Activated CD8-positive, alpha-beta T cell treated with anti-CD3 and anti-CD28 coated beads for 36 hours (primary cell): ENCODE measurements at regions not wholly inside any gene's neighbourhood (a gene's known extent, or its start where the extent isn't known, plus 50 kb on each side); places are given as distances from the start of the nearest gene placed in this dataset.

Source experiments
- ATAC-seq: fragments of 200-7000 bp; cut with Tn5 transposase; one replicate; pipeline ENCODE4 v1.10.0; 2021; ENCODE audit warnings: mild to moderate bottlenecking, moderate library complexity
- CTCF ChIA-PET: fragments of 350-600 bp; sonication (Branson Sonifier 250); formaldehyde crosslinking; loops from one replicate; lab custom pipeline; 2021; ENCODE audit warnings: antibody characterized with exemption; lab: Charles Lee
- POLR2A ChIA-PET: fragments of 350-600 bp; sonication (Branson Sonifier 250); formaldehyde crosslinking; loops from one replicate; lab custom pipeline; 2021; ENCODE audit warnings: antibody characterized with exemption; lab: Charles Lee
- DNase-seq: peaks from one replicate; pipeline ENCODE4 v3.0.0-alpha.2; 2020
- H3K27ac Mint-ChIP-seq: one replicate; pipeline ENCODE4 v1.8.0; 2021; ENCODE audit warnings: mild to moderate bottlenecking, mixed read lengths
- H3K27me3 Mint-ChIP-seq: one replicate; pipeline ENCODE4 v1.8.0; 2021; ENCODE audit warnings: mixed read lengths
- H3K36me3 Mint-ChIP-seq: one replicate; pipeline ENCODE4 v1.8.0; 2021; ENCODE audit warnings: low read depth, mixed read lengths
- H3K4me1 Mint-ChIP-seq: one replicate; pipeline ENCODE4 v1.8.0; 2021; ENCODE audit warnings: low read depth, mixed read lengths
- H3K4me3 Mint-ChIP-seq: one replicate; pipeline ENCODE4 v1.8.0; 2021; ENCODE audit warnings: mild to moderate bottlenecking, moderate library complexity, mixed read lengths
- H3K9me3 Mint-ChIP-seq: one replicate; pipeline ENCODE4 v1.8.0; 2021; ENCODE audit warnings: mixed read lengths
- intact Hi-C: fragments of 100-400 bp; cut with micrococcal nuclease; formaldehyde crosslinking; loops from one replicate; pipeline ENCODE4 v1.10.0; 2022
- TF ChIP-seq, protein P1 (sequence below): fragments of 200-600 bp; IDR thresholded peaks from one replicate; pipeline ENCODE4 v1.8.0; 2022; ENCODE audit warnings: antibody characterized with exemption, mild to moderate bottlenecking

DNA sequence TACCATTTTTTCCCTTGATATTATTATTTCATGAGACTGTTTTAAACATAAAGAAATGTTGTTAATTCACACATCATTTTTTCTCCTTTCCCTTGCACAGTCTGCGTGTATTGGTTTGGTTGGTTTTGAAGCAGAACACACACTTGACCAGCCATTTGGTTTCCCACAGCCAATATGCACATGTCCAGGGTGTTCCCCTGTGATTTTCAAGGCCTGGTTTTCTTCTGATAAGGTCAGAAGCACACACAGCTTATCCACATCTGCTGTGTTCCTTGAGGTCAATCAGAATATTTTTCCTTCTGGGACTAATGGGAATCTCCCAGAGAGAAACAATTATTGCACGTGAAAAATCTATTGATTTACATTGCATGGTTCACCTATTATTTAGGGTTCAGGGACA lies 103.2 kb upstream of the EFEMP1 start:
- no peaks in the 10 kb centered on the region for H3K27me3 Mint-ChIP-seq
- H3K36me3 Mint-ChIP-seq, result no peaks in the 10 kb centered on the region
- H3K9me3 Mint-ChIP-seq, result no peaks in the 10 kb centered on the region
- ChIA-PET POLR2A (no interaction called here), CTCF (no interaction called here)
- ATAC-seq (no peak), DNase-seq (no peak)
- intact Hi-C loops, result no loop called here
- H3K4me1 Mint-ChIP-seq, result no peaks in the 10 kb centered on the region
- H3K4me3 Mint-ChIP-seq, result no peak overlapping the region
- TF ChIP-seq, protein P1, sequence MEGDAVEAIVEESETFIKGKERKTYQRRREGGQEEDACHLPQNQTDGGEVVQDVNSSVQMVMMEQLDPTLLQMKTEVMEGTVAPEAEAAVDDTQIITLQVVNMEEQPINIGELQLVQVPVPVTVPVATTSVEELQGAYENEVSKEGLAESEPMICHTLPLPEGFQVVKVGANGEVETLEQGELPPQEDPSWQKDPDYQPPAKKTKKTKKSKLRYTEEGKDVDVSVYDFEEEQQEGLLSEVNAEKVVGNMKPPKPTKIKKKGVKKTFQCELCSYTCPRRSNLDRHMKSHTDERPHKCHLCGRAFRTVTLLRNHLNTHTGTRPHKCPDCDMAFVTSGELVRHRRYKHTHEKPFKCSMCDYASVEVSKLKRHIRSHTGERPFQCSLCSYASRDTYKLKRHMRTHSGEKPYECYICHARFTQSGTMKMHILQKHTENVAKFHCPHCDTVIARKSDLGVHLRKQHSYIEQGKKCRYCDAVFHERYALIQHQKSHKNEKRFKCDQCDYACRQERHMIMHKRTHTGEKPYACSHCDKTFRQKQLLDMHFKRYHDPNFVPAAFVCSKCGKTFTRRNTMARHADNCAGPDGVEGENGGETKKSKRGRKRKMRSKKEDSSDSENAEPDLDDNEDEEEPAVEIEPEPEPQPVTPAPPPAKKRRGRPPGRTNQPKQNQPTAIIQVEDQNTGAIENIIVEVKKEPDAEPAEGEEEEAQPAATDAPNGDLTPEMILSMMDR, result no peak
- H3K27ac Mint-ChIP-seq, result no peak overlapping the region

DNA sequence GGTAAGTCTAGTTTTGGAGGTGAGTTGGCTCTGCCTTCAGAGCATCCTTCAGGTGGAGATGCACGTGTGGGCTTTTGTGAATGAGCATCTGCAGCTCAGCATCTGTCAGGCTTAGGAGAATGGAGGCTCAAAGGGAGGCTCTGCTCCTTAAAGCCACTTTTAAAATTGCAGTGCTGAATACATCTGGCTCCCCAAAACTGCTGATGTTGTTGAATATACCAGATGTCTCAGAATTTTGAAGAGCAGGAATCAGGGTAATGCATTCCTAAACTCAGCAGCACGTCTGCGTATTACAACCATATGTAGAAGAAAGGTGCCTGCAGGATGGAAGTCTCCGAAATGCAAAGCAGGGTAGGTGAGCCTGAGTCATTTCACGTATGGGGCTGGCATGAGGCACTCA lies 106.5 kb upstream of the EFEMP1 start:
- no peaks in the 10 kb centered on the region for H3K27me3 Mint-ChIP-seq
- H3K36me3 Mint-ChIP-seq, result no peaks in the 10 kb centered on the region
- no peak for DNase-seq
- intact Hi-C loops, result no loop called here
- ChIA-PET CTCF (no interaction called here), POLR2A (no interaction called here)
- H3K9me3 Mint-ChIP-seq, result no peaks in the 10 kb centered on the region
- TF ChIP-seq, protein P1, result no peak
- H3K27ac Mint-ChIP-seq, result no peak overlapping the region
- no peak for ATAC-seq
- H3K4me3 Mint-ChIP-seq, result no peak overlapping the region
- no peaks in the 10 kb centered on the region for H3K4me1 Mint-ChIP-seq

DNA sequence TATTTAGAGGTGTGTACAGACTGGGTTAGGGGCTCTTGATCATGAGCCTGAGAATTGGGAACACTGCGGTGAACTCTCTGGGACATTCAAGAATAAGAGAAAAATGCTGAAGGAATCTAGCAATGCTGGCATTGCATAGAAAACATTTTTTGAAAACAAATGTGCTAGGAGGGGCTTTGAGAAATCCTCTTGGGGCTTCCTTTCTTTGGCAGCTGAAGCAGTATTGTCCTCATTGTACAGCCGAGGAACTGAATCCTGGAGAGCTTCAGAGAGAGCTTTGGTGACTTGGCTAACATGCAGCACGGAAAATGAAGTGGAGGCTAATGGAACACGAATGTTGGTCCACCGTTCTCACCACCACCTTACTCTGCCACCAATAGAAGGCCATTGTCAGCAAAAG lies 107.3 kb upstream of the EFEMP1 start:
- ChIA-PET POLR2A (no interaction called here), CTCF (no interaction called here)
- H3K36me3 Mint-ChIP-seq, result no peaks in the 10 kb centered on the region

DNA sequence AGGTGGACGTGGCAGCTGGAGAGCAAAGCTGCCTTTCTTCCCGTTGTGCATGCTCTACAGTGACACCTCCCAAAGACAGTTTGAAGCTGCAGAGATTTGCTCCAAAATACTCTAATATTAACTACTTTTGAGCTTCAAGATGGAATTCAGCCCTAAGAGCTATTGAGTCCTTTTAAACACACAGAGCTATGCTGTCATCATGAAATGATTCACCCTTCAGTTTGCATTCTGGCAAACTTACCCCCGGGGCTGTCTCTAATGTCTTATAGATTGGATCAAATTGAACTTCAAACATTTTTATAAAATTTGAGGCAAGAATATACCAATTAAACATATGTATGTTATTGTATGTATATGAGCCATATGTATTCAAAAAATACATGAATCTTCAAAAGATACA lies 110.7 kb upstream of the EFEMP1 start:
- intact Hi-C loops, result no loop called here
- no peak overlapping the region for H3K27ac Mint-ChIP-seq
- no peak overlapping the region for H3K4me3 Mint-ChIP-seq
- CTCF ChIA-PET, result no interaction called here
- H3K36me3 Mint-ChIP-seq, result no peaks in the 10 kb centered on the region
- H3K4me1 Mint-ChIP-seq, result no peaks in the 10 kb centered on the region
- POLR2A ChIA-PET, result no interaction called here
- no peak for ATAC-seq
- H3K27me3 Mint-ChIP-seq, result no peaks in the 10 kb centered on the region
- no peak for DNase-seq
- H3K9me3 Mint-ChIP-seq, result no peaks in the 10 kb centered on the region
- TF ChIP-seq, protein P1, result no peak

More for the DNA sequence above, 107.3 kb upstream of the EFEMP1 start:
- Mint-ChIP-seq H3K27ac (no peak overlapping the region), H3K27me3 (no peaks in the 10 kb centered on the region), H3K4me3 (no peak overlapping the region), H3K4me1 (no peaks in the 10 kb centered on the region), H3K9me3 (no peaks in the 10 kb centered on the region)
- no peak for ATAC-seq
- intact Hi-C loops, result no loop called here
- TF ChIP-seq, protein P1, result no peak
- DNase-seq, result no peak

DNA sequence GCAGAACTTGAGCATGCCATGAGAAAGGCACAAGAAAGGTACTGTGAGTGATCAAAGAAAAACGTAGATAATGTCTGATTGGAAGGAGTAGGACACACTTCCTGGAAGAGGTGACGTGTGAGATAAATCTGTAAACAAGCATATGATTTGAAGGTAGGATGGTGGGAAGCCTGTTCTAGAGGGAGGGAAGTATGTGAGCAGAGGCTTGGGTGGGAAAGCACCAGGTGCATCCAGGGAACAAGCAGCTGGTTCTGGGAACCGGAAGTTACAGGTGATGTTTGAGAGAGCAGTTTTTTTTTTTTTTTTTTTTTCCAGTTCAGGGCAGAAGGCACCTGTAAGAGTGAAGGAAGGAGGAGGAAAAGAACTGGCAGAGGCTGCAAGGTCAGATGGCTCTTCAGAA lies 116.6 kb upstream of the EFEMP1 start:
- POLR2A ChIA-PET, result no interaction called here
- intact Hi-C loops, result no loop called here
- ATAC-seq, result no peak
- DNase-seq, result no peak
- TF ChIP-seq, protein P1, result no peak
- no peaks in the 10 kb centered on the region for H3K36me3 Mint-ChIP-seq
- H3K27ac Mint-ChIP-seq, result no peak overlapping the region
- CTCF ChIA-PET, result no interaction called here
- H3K9me3 Mint-ChIP-seq, result no peaks in the 10 kb centered on the region
- H3K4me1 Mint-ChIP-seq, result no peaks in the 10 kb centered on the region
- no peaks in the 10 kb centered on the region for H3K27me3 Mint-ChIP-seq
- H3K4me3 Mint-ChIP-seq, result no peak overlapping the region
